ENCODE measurements at regions not wholly inside any gene's neighbourhood (a gene's known extent, or its start where the extent isn't known, plus 50 kb on each side); places are given as distances from the start of the nearest gene placed in this dataset.
"Not testable (repeated sequence)": the region's sequence is repeated elsewhere in the genome, so short reads cannot be mapped to it uniquely, and the experiment has no call there.

DNA sequence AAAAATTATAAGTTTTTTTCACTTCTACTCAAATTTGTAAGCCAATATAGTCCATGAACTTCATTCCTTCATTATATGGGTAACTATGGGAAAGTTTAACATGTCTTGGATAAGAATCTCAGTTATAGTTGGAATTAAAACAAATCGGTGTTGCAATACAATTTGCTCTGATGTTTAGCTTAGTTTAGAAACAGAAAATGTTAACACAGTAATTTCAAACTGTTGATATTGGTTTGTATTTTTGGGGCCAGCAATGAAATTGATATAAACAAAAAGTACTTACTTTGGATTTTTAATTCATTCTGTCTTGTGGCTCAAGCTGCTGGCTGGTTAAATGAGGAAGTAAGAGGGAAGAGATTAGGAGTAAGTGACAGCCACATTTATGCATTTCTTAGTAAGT, 368.5 kb upstream of the NT5C1B start:
- no peaks in the 10 kb centered on the region for H3K27me3 ChIP-seq
- intact Hi-C loops (cut with DNase I) = no loop called here
- 53 to 83% methylated on average over 1 of the region's 1 CpG for WGBS, 2 donors
- no peaks in the 10 kb centered on the region for H3K36me3 ChIP-seq
- TF ChIP-seq CTCF (IDR thresholded peaks at IDR 0.05) (no peak), POLR2A (IDR thresholded peaks at IDR 0.05) (no peak)
- H3K27ac ChIP-seq = no peak overlapping the region
- no peaks in the 10 kb centered on the region for H3K9me3 ChIP-seq
- H3K4me1 ChIP-seq = no peaks in the 10 kb centered on the region
- H3K4me3 ChIP-seq = no peak overlapping the region
- no peak for DNase-seq

GRCh38 chr2:18950361-18950851, 361.0 kb upstream of the NT5C1B start:
- H3K27ac ChIP-seq = no peak overlapping the region
- 60 to 70% methylated on average over 5 of the region's 5 CpGs for WGBS, 2 donors
- TF ChIP-seq POLR2A (IDR thresholded peaks at IDR 0.05) = no peak
- no peak for TF ChIP-seq CTCF (IDR thresholded peaks at IDR 0.05)
- peak overlapping the region in 1 of 4 donors; percentile 7 for H3K4me3 ChIP-seq
- DNase-seq = no peak
- no peaks in the 10 kb centered on the region for H3K9me3 ChIP-seq
- intact Hi-C loops (cut with DNase I) = no loop called here
- H3K4me1 ChIP-seq = no peaks in the 10 kb centered on the region
- H3K36me3 ChIP-seq = no peaks in the 10 kb centered on the region
- no peaks in the 10 kb centered on the region for H3K27me3 ChIP-seq

DNA sequence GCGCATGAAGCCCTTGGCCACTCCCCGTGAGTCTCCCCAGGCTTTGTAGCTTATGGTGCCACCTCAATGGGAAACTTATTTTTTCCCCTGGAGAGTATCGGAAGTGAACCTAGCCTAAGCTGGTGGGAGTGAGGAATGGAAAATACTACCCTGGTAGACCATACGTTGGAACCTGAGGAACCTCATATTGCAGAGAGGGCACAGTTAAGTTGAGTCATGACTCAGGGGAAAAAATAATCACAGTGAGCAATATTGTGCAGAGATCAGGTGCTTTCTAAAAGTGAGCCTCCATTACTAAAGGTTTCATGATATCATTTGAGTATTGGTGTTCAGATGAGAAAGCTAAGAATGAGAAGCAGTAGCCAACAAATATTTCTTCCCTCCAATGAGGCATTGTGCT, 360.5 kb upstream of the NT5C1B start:
- no peaks in the 10 kb centered on the region for H3K4me1 ChIP-seq
- no peak for DNase-seq
- H3K4me3 ChIP-seq = no peak overlapping the region
- intact Hi-C loops (cut with DNase I) = no loop called here
- H3K36me3 ChIP-seq = no peaks in the 10 kb centered on the region
- no peak for TF ChIP-seq CTCF (IDR thresholded peaks at IDR 0.05)
- TF ChIP-seq POLR2A (IDR thresholded peaks at IDR 0.05) = no peak
- 81 to 90% methylated on average over 4 of the region's 4 CpGs for WGBS, 2 donors
- no peaks in the 10 kb centered on the region for H3K9me3 ChIP-seq
- H3K27me3 ChIP-seq = no peaks in the 10 kb centered on the region
- H3K27ac ChIP-seq = no peak overlapping the region

DNA sequence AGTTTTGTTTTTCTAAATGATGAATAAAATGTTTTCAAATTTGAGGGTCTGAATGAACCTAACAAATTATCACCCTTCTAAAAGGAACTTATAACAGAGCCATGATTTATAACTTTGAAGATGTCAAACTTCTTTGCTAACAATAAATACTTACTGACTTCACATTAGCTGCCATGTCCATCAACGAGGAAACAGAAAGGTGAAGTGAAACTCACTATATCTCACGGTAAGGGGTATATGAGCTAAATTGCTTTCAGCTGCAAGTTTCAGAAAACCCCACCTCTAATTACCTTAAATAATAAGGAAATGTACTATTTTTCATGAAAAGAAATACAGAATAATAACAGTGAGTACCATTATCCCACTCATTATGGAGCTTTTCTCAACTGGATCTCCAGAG, 350.8 kb upstream of the NT5C1B start:
- no peak for DNase-seq
- Histone ChIP-seq H3K4me3 (no peak overlapping the region), H3K27ac (no peak overlapping the region), H3K9me3 (no peaks in the 10 kb centered on the region), H3K27me3 (no peaks in the 10 kb centered on the region), H3K4me1 (no peaks in the 10 kb centered on the region), H3K36me3 (no peaks in the 10 kb centered on the region)
- TF ChIP-seq CTCF (IDR thresholded peaks at IDR 0.05) (no peak), POLR2A (IDR thresholded peaks at IDR 0.05) (no peak)
- 75 to 83% methylated on average over 2 of the region's 2 CpGs for WGBS, 2 donors
- intact Hi-C loops (cut with DNase I) = no loop called here

GRCh38 chr2:18939740-18940139, 350.4 kb upstream of the NT5C1B start:
- H3K4me3 ChIP-seq; H3K27me3 ChIP-seq; H3K36me3 ChIP-seq; H3K9me3 ChIP-seq; intact Hi-C loops (cut with DNase I); DNase-seq; H3K27ac ChIP-seq; H3K4me1 ChIP-seq: not testable (repeated sequence)
- WGBS, 2 donors = 67 to 68% methylated on average over 2 to 3 of the region's 5 CpGs

DNA sequence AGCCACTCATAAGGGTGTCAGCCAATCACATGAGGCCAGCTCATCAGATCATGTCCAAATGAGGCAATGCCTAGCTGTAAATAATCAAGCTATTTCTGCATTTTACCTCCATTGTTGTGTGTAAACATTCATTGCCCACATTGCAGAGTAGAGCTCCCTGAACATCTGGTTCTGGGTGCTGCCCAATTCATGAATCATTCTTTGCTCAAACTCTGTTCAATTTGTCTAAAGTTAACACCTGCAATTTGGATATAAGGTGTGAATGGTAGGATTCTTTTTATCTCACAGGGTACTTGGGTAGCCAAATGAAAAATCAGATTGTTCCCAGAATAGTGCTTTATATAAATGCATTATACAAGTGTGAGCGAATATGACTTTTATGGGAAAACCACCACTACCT, 345.5 kb upstream of the NT5C1B start:
- DNase-seq = no peak
- Histone ChIP-seq H3K27me3 (no peaks in the 10 kb centered on the region), H3K9me3 (no peaks in the 10 kb centered on the region), H3K4me1 (no peaks in the 10 kb centered on the region), H3K27ac (no peak overlapping the region), H3K36me3 (no peaks in the 10 kb centered on the region), H3K4me3 (no peak overlapping the region)
- WGBS, 2 donors = 92 to 100% methylated on average over 1 of the region's 1 CpG
- intact Hi-C loops (cut with DNase I) = no loop called here
- TF ChIP-seq POLR2A (IDR thresholded peaks at IDR 0.05) = no peak
- TF ChIP-seq CTCF (IDR thresholded peaks at IDR 0.05) = no peak

All from esophagus squamous epithelium (tissue), 5 donors.